ENCODE measurements at regions not wholly inside any gene's neighbourhood (a gene's known extent, or its start where the extent isn't known, plus 50 kb on each side); places are given as distances from the start of the nearest gene placed in this dataset.
"Not testable (repeated sequence)": the region's sequence is repeated elsewhere in the genome, so short reads cannot be mapped to it uniquely, and the experiment has no call there.

DNA sequence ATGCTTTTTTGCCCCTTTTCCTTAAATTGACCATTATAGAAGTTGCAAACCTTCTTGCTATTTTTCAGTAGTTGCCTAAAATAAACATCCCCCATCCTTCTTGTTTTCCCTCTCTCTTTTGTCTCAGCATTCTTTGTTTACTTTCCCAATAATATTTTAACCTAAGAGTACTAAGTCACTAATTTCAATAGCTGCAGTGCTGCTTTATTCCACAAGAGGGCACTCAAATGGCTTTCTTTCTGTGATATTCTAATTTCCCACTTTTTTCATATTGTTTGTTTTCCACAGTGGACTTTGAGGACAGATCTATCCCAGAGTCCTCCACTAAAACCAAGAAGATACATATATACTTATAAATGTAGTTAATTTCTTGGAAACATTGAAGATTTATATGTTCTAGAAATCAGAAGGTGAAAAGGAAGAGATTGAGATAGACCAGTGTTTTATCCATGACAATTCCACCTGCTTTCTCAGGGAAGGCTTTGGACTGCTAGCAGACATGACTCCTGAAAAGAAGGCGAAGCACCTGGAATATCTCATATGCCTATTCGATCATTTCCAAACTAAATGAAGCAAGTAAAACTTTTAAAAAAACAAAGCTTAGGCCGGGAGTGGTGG is 104.8 kb upstream of the GRIK1 start:
- Histone ChIP-seq H3K27me3 (ENCODE audit: control insufficient read depth, insufficient read depth, low read length) (no peaks in the 10 kb centered on the region), H3K4me1 (ENCODE audit: control insufficient read depth, insufficient read depth, low read length) (no peaks in the 10 kb centered on the region), H3K27ac (ENCODE audit: low read length) (no peak overlapping the region), H3K36me3 (ENCODE audit: control insufficient read depth, insufficient read depth, low read length) (no peaks in the 10 kb centered on the region), H3K9me3 (replicated peaks; ENCODE audit: control insufficient read depth, low read depth, low read length) (no peaks in the 10 kb centered on the region), H3K4me3 (ENCODE audit: low read length) (no peak overlapping the region)
- peak; percentile 51 for DNase-seq
- no CpG with 5 or more reads among the region's 3 CpGs for WGBS (ENCODE audit: insufficient coverage)

DNA sequence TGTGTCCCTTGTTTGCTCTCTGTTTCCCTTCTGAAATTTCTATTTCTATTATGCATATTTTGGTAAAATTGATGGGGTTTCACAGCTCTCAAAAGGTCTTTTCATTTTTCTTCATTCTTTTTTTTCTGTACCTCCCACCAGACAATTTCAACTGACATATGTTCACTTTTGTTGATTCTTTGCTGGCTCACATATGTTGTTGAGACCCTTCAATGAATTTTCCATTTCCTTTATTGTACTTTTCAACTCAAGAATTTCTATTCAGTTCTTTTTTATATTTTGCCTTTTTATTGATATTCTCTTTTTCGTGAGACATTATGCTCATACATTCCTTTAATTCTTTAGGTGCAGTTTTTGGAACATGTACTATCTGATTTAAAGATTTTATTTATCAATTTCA is 102.6 kb upstream of the GRIK1 start:
- H3K9me3 ChIP-seq (replicated peaks; ENCODE audit: control insufficient read depth, low read depth, low read length), result no peaks in the 10 kb centered on the region
- H3K27ac ChIP-seq (ENCODE audit: low read length), result no peak overlapping the region
- WGBS (ENCODE audit: insufficient coverage), result no CpG with 5 or more reads among the region's 1 CpG
- H3K27me3 ChIP-seq (ENCODE audit: control insufficient read depth, insufficient read depth, low read length), result no peaks in the 10 kb centered on the region
- H3K36me3 ChIP-seq (ENCODE audit: control insufficient read depth, insufficient read depth, low read length), result no peaks in the 10 kb centered on the region
- no peaks in the 10 kb centered on the region for H3K4me1 ChIP-seq (ENCODE audit: control insufficient read depth, insufficient read depth, low read length)
- H3K4me3 ChIP-seq (ENCODE audit: low read length), result no peak overlapping the region
- DNase-seq, result no peak

DNA sequence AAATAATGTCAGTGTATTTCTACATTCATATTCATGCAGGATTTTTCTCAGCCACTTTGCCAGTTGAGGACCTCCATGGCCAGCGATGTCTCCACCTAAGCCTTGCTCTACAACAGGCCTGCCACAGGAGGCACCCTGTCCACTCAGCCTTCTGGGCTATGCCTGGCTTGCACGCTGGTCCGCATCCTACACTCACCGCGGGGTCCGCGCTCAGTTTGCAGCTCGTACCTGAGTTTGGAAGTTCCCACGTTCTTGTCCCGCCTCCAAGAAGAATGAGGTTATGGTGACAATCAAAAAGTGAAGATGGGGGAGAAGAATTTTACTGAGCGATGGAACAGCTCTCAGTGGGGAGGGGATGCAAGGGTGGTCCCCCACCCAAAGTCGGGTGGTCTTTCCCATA is 93.6 kb upstream of the GRIK1 start:
- no peaks in the 10 kb centered on the region for H3K27me3 ChIP-seq (ENCODE audit: control insufficient read depth, insufficient read depth, low read length)
- 95% methylated on average over 12 of the region's 12 CpGs for WGBS (ENCODE audit: insufficient coverage)
- no peaks in the 10 kb centered on the region for H3K9me3 ChIP-seq (replicated peaks; ENCODE audit: control insufficient read depth, low read depth, low read length)
- no peak overlapping the region for H3K4me3 ChIP-seq (ENCODE audit: low read length)
- no peak for DNase-seq
- no peaks in the 10 kb centered on the region for H3K36me3 ChIP-seq (ENCODE audit: control insufficient read depth, insufficient read depth, low read length)
- H3K4me1 ChIP-seq (ENCODE audit: control insufficient read depth, insufficient read depth, low read length), result no peaks in the 10 kb centered on the region
- H3K27ac ChIP-seq (ENCODE audit: low read length), result no peak overlapping the region

DNA sequence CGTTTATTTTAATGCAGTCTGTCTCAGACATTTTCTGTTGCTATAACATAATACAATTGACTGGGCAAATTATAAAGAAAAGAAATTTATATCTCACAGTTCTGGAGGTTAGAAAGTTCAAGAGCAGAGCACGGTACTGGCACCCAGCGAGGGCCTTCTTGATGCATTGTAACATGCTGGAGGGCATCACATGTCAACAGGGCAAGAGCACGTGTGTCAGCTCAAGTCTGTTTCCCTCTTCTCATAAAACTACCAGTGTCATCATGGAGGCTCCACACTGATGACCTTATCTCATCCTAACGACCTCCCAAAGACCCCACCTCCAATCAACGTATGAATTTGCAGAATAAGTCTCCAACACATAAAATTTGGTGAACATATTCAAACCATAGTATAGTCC is 90.6 kb upstream of the GRIK1 start:
- no peaks in the 10 kb centered on the region for H3K9me3 ChIP-seq (replicated peaks; ENCODE audit: control insufficient read depth, low read depth, low read length)
- DNase-seq, result no peak
- 82% methylated on average over 4 of the region's 6 CpGs for WGBS (ENCODE audit: insufficient coverage)
- no peaks in the 10 kb centered on the region for H3K4me1 ChIP-seq (ENCODE audit: control insufficient read depth, insufficient read depth, low read length)
- H3K27me3 ChIP-seq (ENCODE audit: control insufficient read depth, insufficient read depth, low read length), result no peaks in the 10 kb centered on the region
- H3K4me3 ChIP-seq (ENCODE audit: low read length), result no peak overlapping the region
- H3K27ac ChIP-seq (ENCODE audit: low read length), result no peak overlapping the region
- H3K36me3 ChIP-seq (ENCODE audit: control insufficient read depth, insufficient read depth, low read length), result no peaks in the 10 kb centered on the region

DNA sequence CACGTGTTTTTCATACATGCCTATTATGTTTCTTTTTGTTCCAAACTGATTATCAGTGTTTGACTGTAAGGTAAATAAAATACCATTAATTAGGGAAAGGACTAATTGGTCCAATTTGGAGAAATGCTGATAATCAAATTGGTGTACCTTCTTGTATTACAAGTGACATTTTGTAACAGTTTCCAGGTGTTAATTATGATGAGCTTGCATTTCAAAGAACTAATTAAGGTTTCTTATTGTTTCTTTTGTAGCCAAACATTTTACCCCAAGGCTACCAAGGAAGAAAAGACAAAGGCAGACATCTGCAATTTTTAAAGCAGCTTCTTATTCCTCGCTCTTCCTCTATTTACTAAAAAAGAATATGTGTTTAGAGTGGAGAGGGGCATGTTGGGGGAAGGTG is 88.7 kb upstream of the GRIK1 start:
- no CpG with 5 or more reads among the region's 2 CpGs for WGBS (ENCODE audit: insufficient coverage)
- DNase-seq, result no peak
- no peaks in the 10 kb centered on the region for H3K36me3 ChIP-seq (ENCODE audit: control insufficient read depth, insufficient read depth, low read length)

DNA sequence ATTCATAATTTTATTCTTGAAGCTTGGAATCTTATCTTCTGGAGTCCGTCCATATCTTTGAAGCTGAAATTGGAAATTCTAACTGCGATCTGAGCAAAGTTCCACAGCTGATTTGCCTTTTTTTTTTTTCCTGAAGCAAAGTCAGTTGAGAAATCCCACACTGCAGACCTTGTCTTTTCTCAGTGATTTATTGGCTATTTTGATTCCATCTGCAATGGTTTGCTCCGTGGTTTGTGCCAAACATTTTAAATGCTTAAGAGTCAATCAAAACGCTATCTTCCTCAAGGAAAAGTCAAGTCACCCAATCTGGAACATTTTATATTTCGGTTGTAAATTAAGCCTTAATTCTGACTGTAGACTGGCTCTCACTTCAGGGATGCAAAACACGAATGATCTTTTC is 88.2 kb upstream of the GRIK1 start:
- no peak for DNase-seq
- no peaks in the 10 kb centered on the region for H3K9me3 ChIP-seq (replicated peaks; ENCODE audit: control insufficient read depth, low read depth, low read length)
- WGBS (ENCODE audit: insufficient coverage), result 33% methylated on average over 1 of the region's 6 CpGs
- H3K4me3 ChIP-seq (ENCODE audit: low read length), result no peak overlapping the region
- H3K27ac ChIP-seq (ENCODE audit: low read length), result no peak overlapping the region
- H3K36me3 ChIP-seq (ENCODE audit: control insufficient read depth, insufficient read depth, low read length), result no peaks in the 10 kb centered on the region
- no peaks in the 10 kb centered on the region for H3K27me3 ChIP-seq (ENCODE audit: control insufficient read depth, insufficient read depth, low read length)
- no peaks in the 10 kb centered on the region for H3K4me1 ChIP-seq (ENCODE audit: control insufficient read depth, insufficient read depth, low read length)

More for the DNA sequence above, 88.7 kb upstream of the GRIK1 start:
- Histone ChIP-seq H3K27ac (ENCODE audit: low read length) (no peak overlapping the region), H3K4me1 (ENCODE audit: control insufficient read depth, insufficient read depth, low read length) (no peaks in the 10 kb centered on the region), H3K4me3 (ENCODE audit: low read length) (no peak overlapping the region), H3K27me3 (ENCODE audit: control insufficient read depth, insufficient read depth, low read length) (no peaks in the 10 kb centered on the region), H3K9me3 (replicated peaks; ENCODE audit: control insufficient read depth, low read depth, low read length) (no peaks in the 10 kb centered on the region)

DNA sequence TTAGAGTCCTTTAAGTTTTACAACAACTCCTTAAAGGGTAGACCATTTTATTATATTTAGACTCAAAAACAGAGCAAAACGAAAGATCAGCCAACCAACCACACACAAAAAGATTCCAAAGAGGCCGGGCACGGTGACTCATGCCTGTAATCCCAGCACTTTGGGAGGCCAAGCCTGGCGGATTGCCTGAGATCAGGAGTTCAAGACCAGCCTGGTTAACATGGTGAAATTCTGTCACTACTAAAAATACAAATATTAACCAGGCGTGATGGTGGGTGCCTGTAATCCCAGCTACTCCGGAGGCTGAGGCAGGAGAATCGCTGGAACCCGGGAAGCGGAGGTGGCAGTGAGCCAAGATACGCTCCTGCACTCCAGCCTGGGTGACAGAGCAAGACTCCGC is 83.3 kb upstream of the GRIK1 start:
- not testable (repeated sequence) for H3K4me3 ChIP-seq (ENCODE audit: low read length); H3K4me1 ChIP-seq (ENCODE audit: control insufficient read depth, insufficient read depth, low read length)

DNA sequence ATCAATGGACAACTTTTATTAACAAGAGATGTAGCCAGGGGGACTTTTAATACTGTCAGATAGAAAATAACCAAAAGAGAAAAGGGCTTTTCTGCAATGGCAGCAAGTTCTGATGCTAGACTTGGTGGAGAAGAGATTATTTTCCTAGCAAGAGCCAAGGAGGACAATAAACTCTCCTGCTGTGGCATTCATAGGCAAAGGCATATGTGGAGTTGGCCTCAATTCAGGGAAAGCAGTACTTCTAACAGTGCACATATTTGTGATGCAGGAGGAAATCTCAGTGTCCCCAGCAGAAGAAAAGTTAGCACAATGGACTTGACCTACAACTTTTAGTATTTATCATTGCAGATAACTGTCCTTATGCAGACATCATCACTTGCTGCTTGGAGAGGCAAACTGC is 75.1 kb upstream of the GRIK1 start:
- Histone ChIP-seq H3K36me3 (ENCODE audit: control insufficient read depth, insufficient read depth, low read length) (no peaks in the 10 kb centered on the region), H3K27ac (ENCODE audit: low read length) (no peak overlapping the region), H3K4me3 (ENCODE audit: low read length) (no peak overlapping the region), H3K27me3 (ENCODE audit: control insufficient read depth, insufficient read depth, low read length) (no peaks in the 10 kb centered on the region), H3K4me1 (ENCODE audit: control insufficient read depth, insufficient read depth, low read length) (no peaks in the 10 kb centered on the region), H3K9me3 (replicated peaks; ENCODE audit: control insufficient read depth, low read depth, low read length) (no peaks in the 10 kb centered on the region)
- peak; percentile 5 for DNase-seq

More for the DNA sequence above, 83.3 kb upstream of the GRIK1 start:
- DNase-seq; H3K9me3 ChIP-seq (replicated peaks; ENCODE audit: control insufficient read depth, low read depth, low read length); H3K36me3 ChIP-seq (ENCODE audit: control insufficient read depth, insufficient read depth, low read length); H3K27ac ChIP-seq (ENCODE audit: low read length); H3K27me3 ChIP-seq (ENCODE audit: control insufficient read depth, insufficient read depth, low read length): not testable (repeated sequence)
- WGBS (ENCODE audit: insufficient coverage), result no CpG with 5 or more reads among the region's 11 CpGs

DNA sequence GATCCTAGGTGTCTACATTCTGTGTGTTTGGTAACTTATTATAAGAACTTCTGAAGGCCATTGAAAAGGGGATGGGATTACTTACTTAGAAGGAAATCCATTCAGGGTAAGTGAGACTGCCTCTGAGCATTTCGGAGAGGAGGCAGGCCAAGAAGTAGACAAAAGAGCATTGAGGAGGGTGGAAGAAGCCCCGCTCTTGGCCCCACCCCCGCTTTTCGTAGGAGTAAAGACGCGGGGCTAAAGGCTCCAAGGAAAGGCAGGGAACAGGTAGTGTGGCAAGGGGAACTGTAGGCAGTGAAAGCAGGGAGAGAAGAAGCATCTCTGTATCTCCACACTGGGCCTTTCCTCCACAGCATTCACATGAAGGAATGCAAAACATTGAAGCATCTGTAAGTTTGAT is 51.8 kb upstream of the GRIK1 start:
- no CpG with 5 or more reads among the region's 6 CpGs for WGBS (ENCODE audit: insufficient coverage)
- H3K4me3 ChIP-seq (ENCODE audit: low read length), result no peak overlapping the region
- no peak overlapping the region for H3K27ac ChIP-seq (ENCODE audit: low read length)
- H3K4me1 ChIP-seq (ENCODE audit: control insufficient read depth, insufficient read depth, low read length), result no peaks in the 10 kb centered on the region
- DNase-seq, result no peak
- no peaks in the 10 kb centered on the region for H3K9me3 ChIP-seq (replicated peaks; ENCODE audit: control insufficient read depth, low read depth, low read length)
- no peaks in the 10 kb centered on the region for H3K36me3 ChIP-seq (ENCODE audit: control insufficient read depth, insufficient read depth, low read length)
- no peaks in the 10 kb centered on the region for H3K27me3 ChIP-seq (ENCODE audit: control insufficient read depth, insufficient read depth, low read length)

DNA sequence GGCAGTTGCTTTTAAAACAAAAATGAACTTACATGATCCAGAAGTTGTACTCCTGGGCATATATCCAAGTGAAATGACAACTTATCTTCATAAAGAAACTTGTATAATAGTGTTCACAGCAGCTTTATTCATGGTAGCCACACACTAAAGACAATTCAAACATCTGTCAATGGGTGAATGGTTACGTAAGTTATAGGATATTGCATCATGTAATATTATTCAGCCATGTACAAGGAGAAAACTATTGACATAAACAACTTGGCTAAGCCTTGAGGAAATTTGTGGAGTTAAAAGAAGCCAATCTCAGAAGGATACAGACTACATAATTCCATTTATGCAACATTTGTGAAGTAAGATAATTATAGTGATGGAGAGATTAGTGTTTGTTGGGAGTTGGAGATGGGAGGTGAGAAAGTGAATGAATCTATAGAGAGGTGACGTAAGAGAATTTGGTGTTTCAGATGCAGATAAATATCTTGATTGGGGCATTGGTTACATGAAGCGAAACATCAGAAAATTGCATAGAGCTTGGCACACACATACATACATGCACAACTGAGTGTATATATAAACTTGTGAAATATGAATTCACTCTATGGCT is 49.9 kb upstream of the GRIK1 start:
- H3K27me3 ChIP-seq (ENCODE audit: control insufficient read depth, insufficient read depth, low read length), result no peaks in the 10 kb centered on the region
- no peak overlapping the region for H3K4me3 ChIP-seq (ENCODE audit: low read length)
- no peaks in the 10 kb centered on the region for H3K36me3 ChIP-seq (ENCODE audit: control insufficient read depth, insufficient read depth, low read length)
- H3K27ac ChIP-seq (ENCODE audit: low read length), result no peak overlapping the region
- no peaks in the 10 kb centered on the region for H3K4me1 ChIP-seq (ENCODE audit: control insufficient read depth, insufficient read depth, low read length)
- peaks cover 9% of the 10 kb centered on the region for H3K9me3 ChIP-seq (replicated peaks; ENCODE audit: control insufficient read depth, low read depth, low read length)
- no CpG with 5 or more reads among the region's 3 CpGs for WGBS (ENCODE audit: insufficient coverage)
- no peak for DNase-seq
